NCI-H2107 treated with DMSO at 0.1 percent for 48 hours (cell line): ENCODE measurements at regions not wholly inside any gene's neighbourhood (a gene's known extent, or its start where the extent isn't known, plus 50 kb on each side); places are given as distances from the start of the nearest gene placed in this dataset.

Experiments used
- DNase-seq: peaks from one replicate; lab custom pipeline; 2025; ENCODE audit not compliant: unreplicated experiment; lab: John Stamatoyannopoulos, UW

GRCh38 chr3:16050641-16051467 lies 123.6 kb upstream of the GALNT15 start:
- no peak for DNase-seq

GRCh38 chr3:16051691-16052090 lies 122.8 kb upstream of the GALNT15 start:
- no peak for DNase-seq

- no peak for DNase-seq
These were observed 121.5 kb upstream of the GALNT15 start for GRCh38 chr3:16052964-16053363.

- no peak for DNase-seq
These were observed 120.7 kb upstream of the GALNT15 start for GRCh38 chr3:16053794-16054193.

- no peak for DNase-seq
These were observed 118.8 kb upstream of the GALNT15 start for GRCh38 chr3:16055606-16056211.

GRCh38 chr3:16056217-16056616 lies 118.3 kb upstream of the GALNT15 start:
- DNase-seq, result no peak

GRCh38 chr3:16058521-16058920 lies 116.0 kb upstream of the GALNT15 start:
- no peak for DNase-seq

- no peak for DNase-seq
These were observed 115.4 kb upstream of the GALNT15 start for GRCh38 chr3:16059081-16059537.

GRCh38 chr3:16059711-16060357 lies 114.6 kb upstream of the GALNT15 start:
- DNase-seq, result no peak

GRCh38 chr3:16060358-16060852 lies 114.1 kb upstream of the GALNT15 start:
- no peak for DNase-seq

- DNase-seq, result no peak
These were observed 113.5 kb upstream of the GALNT15 start for GRCh38 chr3:16060945-16061344.

GRCh38 chr3:16061491-16061890 lies 113.0 kb upstream of the GALNT15 start:
- no peak for DNase-seq

GRCh38 chr3:16063603-16064002 lies 110.9 kb upstream of the GALNT15 start:
- no peak for DNase-seq

GRCh38 chr3:16064642-16065414 lies 109.7 kb upstream of the GALNT15 start:
- DNase-seq, result no peak

- no peak for DNase-seq
These were observed 107.9 kb upstream of the GALNT15 start for GRCh38 chr3:16066545-16066944.

- no peak for DNase-seq
These were observed 107.5 kb upstream of the GALNT15 start for GRCh38 chr3:16066975-16067374.

GRCh38 chr3:16067837-16068471 lies 106.5 kb upstream of the GALNT15 start:
- DNase-seq, result no peak

GRCh38 chr3:16069149-16069922 lies 105.1 kb upstream of the GALNT15 start:
- no peak for DNase-seq

GRCh38 chr3:16070707-16071106 lies 103.8 kb upstream of the GALNT15 start:
- no peak for DNase-seq

GRCh38 chr3:16071206-16071605 lies 103.3 kb upstream of the GALNT15 start:
- DNase-seq, result peak; percentile 30
